ENCODE measurements at regions not wholly inside any gene's neighbourhood (a gene's known extent, or its start where the extent isn't known, plus 50 kb on each side); places are given as distances from the start of the nearest gene placed in this dataset.
"Not testable (repeated sequence)": the region's sequence is repeated elsewhere in the genome, so short reads cannot be mapped to it uniquely, and the experiment has no call there.

GRCh38 chr1:218887141-218887925 is 286.3 kb upstream of the LYPLAL1 start:
- no peak for DNase-seq

GRCh38 chr1:218890451-218890850 is 283.2 kb upstream of the LYPLAL1 start:
- DNase-seq, result no peak

GRCh38 chr1:218891577-218891976 is 282.1 kb upstream of the LYPLAL1 start:
- DNase-seq, result no peak

GRCh38 chr1:218895064-218895587 is 278.6 kb upstream of the LYPLAL1 start:
- DNase-seq, result no peak

GRCh38 chr1:218896202-218896601 is 277.5 kb upstream of the LYPLAL1 start:
- no peak for DNase-seq

- no peak for DNase-seq
Measured at GRCh38 chr1:218898921-218899320, 274.8 kb upstream of the LYPLAL1 start.

GRCh38 chr1:218900615-218901014 is 273.1 kb upstream of the LYPLAL1 start:
- no peak for DNase-seq

- DNase-seq, result no peak
Measured at GRCh38 chr1:218904416-218904815, 269.3 kb upstream of the LYPLAL1 start.

- no peak for DNase-seq
Measured at GRCh38 chr1:218916720-218917119, 257.0 kb upstream of the LYPLAL1 start.

- DNase-seq, result no peak
Measured at GRCh38 chr1:218917656-218918055, 256.0 kb upstream of the LYPLAL1 start.

GRCh38 chr1:218925777-218926176 is 247.9 kb upstream of the LYPLAL1 start:
- no peak for DNase-seq

GRCh38 chr1:218926631-218927030 is 247.0 kb upstream of the LYPLAL1 start:
- DNase-seq, result no peak

- DNase-seq, result no peak
Measured at GRCh38 chr1:218930000-218930399, 243.7 kb upstream of the LYPLAL1 start.

- no peak for DNase-seq
Measured at GRCh38 chr1:218930472-218931241, 243.0 kb upstream of the LYPLAL1 start.

- no peak for DNase-seq
Measured at GRCh38 chr1:218931324-218931723, 242.4 kb upstream of the LYPLAL1 start.

- no peak for DNase-seq
Measured at GRCh38 chr1:218933513-218933912, 240.2 kb upstream of the LYPLAL1 start.

- not testable (repeated sequence) for DNase-seq
Measured at GRCh38 chr1:218935408-218935807, 238.3 kb upstream of the LYPLAL1 start.

GRCh38 chr1:218938259-218938658 is 235.4 kb upstream of the LYPLAL1 start:
- DNase-seq, result no peak

- no peak for DNase-seq
Measured at GRCh38 chr1:218939095-218939494, 234.6 kb upstream of the LYPLAL1 start.

GRCh38 chr1:218942431-218942830 is 231.2 kb upstream of the LYPLAL1 start:
- DNase-seq, result no peak

- no peak for DNase-seq
Measured at GRCh38 chr1:218943371-218943770, 230.3 kb upstream of the LYPLAL1 start.

- no peak for DNase-seq
Measured at GRCh38 chr1:218945050-218945449, 228.6 kb upstream of the LYPLAL1 start.

- DNase-seq, result no peak
Measured at GRCh38 chr1:218946147-218946546, 227.5 kb upstream of the LYPLAL1 start.

GRCh38 chr1:218948446-218948845 is 225.2 kb upstream of the LYPLAL1 start:
- no peak for DNase-seq
